T1000 (cell line): ENCODE measurements at regions not wholly inside any gene's neighbourhood (a gene's known extent, or its start where the extent isn't known, plus 50 kb on each side); places are given as distances from the start of the nearest gene placed in this dataset.
"Not testable (repeated sequence)": the region's sequence is repeated elsewhere in the genome, so short reads cannot be mapped to it uniquely, and the experiment has no call there.

ENCODE experiments used
- DNase-seq: peaks from one replicate; lab custom pipeline; 2025; ENCODE audit warnings: mixed read lengths; lab: John Stamatoyannopoulos, UW

GRCh38 chr4:3879681-3880614, 113.8 kb downstream of the ADRA2C start:
- DNase-seq, result no peak

- DNase-seq, result no peak
Measured at GRCh38 chr4:3880615-3881120, 114.5 kb downstream of the ADRA2C start.

- DNase-seq, result not testable (repeated sequence)
Measured at GRCh38 chr4:3882316-3882885, 116.2 kb downstream of the ADRA2C start.

DNA sequence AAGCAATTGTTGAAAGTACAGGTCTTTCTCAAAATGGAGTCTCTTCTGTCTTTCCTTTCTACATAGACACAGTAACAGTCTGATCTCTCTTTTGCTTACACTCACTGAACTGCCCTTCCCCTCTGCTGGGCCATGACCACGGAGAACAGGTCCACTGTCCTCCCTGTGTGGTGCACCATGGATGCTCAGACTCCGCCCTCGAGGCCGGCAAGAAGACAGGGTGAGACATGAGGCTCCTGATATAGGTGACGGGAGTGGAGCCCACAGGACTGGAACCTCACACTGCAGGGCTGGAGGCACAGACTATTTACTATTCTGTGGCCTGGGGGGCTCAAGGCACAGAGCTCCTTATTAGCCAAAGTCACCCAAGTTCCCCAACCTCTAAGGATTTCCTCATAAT, 118.1 kb downstream of the ADRA2C start:
- DNase-seq, result not testable (repeated sequence)

DNA sequence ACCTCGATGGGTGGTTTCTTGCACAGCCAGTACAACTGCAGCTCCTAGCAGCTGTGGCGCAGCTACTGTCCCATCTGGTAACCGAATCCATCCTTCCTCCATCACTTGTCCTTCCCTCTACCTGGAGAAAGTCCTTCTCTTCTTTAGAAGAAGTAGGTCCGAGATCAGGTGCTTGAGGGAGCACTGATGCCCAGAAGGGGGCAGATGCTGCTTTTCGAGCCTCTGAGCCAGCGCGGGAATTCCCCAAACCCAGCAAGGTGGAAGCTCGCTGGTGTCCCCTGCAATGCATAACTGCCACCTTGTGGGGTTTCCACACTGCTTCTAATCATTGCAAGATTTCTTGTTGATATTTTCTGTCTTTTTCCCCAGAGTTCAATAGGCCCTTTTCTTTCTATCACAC, 127.4 kb downstream of the ADRA2C start:
- DNase-seq, result not testable (repeated sequence)

- DNase-seq, result not testable (repeated sequence)
Measured at GRCh38 chr4:3894086-3894959, 128.1 kb downstream of the ADRA2C start.

- DNase-seq, result no peak
Measured at GRCh38 chr4:3896441-3896840, 130.3 kb downstream of the ADRA2C start.

GRCh38 chr4:3896871-3897578, 130.8 kb downstream of the ADRA2C start:
- not testable (repeated sequence) for DNase-seq

GRCh38 chr4:3898098-3898497, 131.9 kb downstream of the ADRA2C start:
- no peak for DNase-seq

DNA sequence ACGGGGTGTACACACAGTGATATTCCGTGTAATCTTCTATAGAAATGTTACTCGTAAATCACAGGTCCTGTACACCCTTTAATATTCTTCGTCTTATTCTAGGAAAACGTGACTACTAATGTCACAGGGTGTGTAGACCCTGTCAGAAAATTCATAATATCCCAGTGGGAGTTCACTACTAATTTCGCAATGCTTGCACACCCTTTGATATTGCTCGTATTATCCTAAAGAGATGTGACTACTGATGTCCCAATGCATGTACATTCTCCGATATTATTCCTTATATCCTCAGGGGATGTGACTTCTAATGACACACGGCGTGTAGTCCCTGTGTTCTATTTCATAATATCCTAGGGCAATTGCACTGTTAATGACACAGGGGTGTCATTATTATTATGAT, 132.7 kb downstream of the ADRA2C start:
- not testable (repeated sequence) for DNase-seq

GRCh38 chr4:3904264-3904955, 138.2 kb downstream of the ADRA2C start:
- not testable (repeated sequence) for DNase-seq

DNA sequence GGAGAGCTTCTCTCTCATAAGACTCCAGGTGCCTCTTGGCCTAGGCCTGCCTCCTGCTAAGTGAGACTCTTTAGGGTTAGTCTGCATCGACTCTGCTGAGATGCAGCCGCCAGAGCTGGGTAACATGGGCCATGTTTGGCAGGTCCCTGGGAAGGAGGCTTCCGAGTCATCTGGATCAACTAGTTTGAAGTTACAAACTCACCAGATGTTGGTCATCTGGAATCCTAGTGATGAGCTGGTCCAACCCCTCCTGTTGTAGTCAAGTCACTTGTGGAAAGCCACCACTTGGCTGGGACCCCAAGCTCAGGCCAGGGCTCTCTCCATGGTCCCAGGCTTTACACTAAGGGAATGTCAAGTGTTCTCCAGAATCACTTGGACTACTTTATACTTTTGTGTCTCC, 143.4 kb downstream of the ADRA2C start:
- not testable (repeated sequence) for DNase-seq

DNA sequence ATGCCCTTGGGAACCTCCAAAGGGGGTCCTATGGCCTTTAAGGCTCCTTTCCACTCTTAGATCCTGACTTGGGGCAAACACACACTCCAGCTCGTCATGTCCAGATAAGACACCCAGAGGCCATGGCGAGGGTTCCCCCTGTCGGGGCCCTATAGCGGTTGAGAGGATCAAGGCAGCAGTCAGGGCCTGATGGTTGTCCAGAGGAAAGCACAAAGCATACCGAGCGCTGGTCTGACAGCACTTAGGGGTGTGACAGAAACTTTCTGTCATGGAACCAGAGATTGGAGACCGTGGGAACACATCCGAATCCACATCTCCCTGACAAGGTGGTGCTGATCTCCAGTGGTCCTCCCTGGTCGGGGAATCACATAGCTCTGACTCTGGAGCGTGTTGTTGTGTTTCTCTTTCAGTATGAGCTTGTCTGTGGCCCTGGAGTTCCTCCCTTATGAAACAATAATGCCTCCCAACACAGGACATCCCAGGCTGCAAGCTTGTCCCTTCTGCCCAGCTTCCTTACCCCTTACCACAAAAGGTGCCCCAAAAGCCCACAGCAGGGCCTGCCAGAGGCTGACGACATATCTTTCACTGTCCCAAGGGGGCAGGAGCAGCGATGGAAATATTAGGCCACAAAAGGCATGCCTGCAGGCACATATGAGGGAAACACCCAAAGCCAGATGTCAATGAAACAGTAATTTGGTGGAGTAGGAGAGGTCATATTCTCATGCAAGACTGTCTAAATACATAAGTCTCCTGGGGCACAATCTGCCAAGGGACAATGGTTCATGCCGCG, 144.2 kb downstream of the ADRA2C start:
- DNase-seq, result not testable (repeated sequence)

DNA sequence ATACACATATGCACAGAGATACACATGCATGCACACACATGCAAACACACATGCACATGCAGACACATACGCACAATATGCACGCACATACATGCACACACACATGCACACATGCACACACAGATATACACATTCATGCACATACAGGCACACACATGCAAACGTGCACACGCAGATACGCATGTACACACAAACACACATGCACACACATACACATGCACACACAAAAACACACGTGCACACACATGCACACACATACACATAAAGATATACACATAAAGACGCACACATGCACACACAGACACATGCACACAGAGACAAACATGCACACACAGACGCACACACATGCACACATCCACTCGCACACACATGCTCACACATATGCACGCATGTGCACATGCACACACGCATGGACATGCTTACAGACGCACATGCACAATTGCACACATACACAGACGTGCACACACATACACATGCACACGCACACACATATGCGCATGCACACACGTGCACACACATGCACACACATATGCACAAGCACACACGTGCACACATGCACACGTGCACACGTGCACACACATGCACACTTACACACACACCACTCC, 145.2 kb downstream of the ADRA2C start:
- no peak for DNase-seq

- DNase-seq, result not testable (repeated sequence)
Measured at GRCh38 chr4:3914511-3914910, 148.3 kb downstream of the ADRA2C start.

- DNase-seq, result not testable (repeated sequence)
Measured at GRCh38 chr4:3919509-3919908, 153.3 kb downstream of the ADRA2C start.

DNA sequence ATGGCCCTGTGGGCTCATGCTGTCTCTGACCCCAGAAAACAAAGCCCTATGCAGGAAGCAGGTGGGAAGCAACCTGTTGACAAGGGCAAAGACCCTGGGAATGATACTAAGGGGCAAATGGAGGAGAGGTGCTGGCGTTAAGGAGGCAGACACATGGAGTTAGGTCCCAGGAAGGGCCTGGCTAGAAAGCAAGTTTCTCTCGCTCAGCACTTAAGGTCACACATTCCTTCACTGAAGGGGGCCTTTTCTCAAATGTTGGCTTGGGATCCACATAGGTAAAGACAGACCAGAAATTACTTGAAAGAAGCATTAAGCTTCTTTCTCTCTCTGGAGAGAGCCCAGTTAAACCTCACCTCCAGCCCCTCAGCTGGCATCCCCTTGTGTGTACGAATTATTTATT, 155.7 kb downstream of the ADRA2C start:
- not testable (repeated sequence) for DNase-seq

- DNase-seq, result not testable (repeated sequence)
Measured at GRCh38 chr4:3925841-3926240, 159.7 kb downstream of the ADRA2C start.

DNA sequence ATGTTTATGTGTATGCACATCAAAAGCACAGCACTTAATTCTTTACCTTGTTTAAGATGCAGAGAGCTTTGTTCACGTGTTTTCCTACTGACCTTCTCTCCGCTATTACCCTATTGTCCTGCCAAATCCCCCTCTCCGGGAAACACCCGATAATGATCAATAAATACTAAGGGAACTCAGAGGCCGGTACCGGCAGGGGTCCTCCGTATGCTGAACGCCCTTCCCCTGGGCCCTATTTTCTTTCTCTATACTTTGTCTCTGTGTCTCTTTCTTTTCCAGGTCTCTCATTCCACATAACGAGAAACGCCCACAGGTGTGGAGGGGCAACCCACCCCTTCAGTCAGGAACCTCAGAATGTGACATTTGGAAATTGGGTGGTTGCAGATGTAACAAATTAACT, 160.1 kb downstream of the ADRA2C start:
- DNase-seq, result not testable (repeated sequence)
